Prostate gland (tissue), 2 donors: ENCODE measurements at regions not wholly inside any gene's neighbourhood (a gene's known extent, or its start where the extent isn't known, plus 50 kb on each side); places are given as distances from the start of the nearest gene placed in this dataset.
A peak's percentile ranks its signal among the peaks of the same experiment; 100 is the strongest.
"Not testable (repeated sequence)": the region's sequence is repeated elsewhere in the genome, so short reads cannot be mapped to it uniquely, and the experiment has no call there.

Experiments
- DNase-seq: peaks from one replicate; pipeline ENCODE4 v3.0.0-alpha.2; 2019; ENCODE audit warnings: low spot score
- H3K27ac ChIP-seq, 2 donors: fragments of 200-600 bp; sonication (generic); 2 replicates each; pipeline ENCODE4 v1.5.1; 2017 to 2019
- H3K27me3 ChIP-seq: fragments of 200-600 bp; sonication (generic); replicated peaks from 2 replicates; pipeline ENCODE4 v1.5.1; 2019; ENCODE audit not compliant: insufficient read depth
- H3K36me3 ChIP-seq, 2 donors: fragments of 200-600 bp; sonication (generic); 1 replicate in 1 of 2; 2 replicates in 1 of 2; pipeline versions ENCODE4 v1.5.1 to v1.8.1; 2017 to 2019
- H3K4me1 ChIP-seq: fragments of 200-600 bp; sonication (generic); replicated peaks from 2 replicates; pipeline ENCODE4 v1.5.1; 2019
- H3K4me3 ChIP-seq, 2 donors: fragments of 200-600 bp; sonication (generic); 2 replicates each; pipeline ENCODE4 v1.5.1; 2017 to 2019
- H3K9me3 ChIP-seq: fragments of 200-600 bp; sonication (generic); 2 replicates; pipeline ENCODE4 v1.5.1; 2017
- POLR2A ChIP-seq: fragments of 450-650 bp; IDR thresholded peaks from one replicate; pipeline ENCODE4 v1.6.1; 2016; ENCODE audit warnings: antibody characterized with exemption, mild to moderate bottlenecking
- POLR2AphosphoS5 ChIP-seq: sonication (generic); formaldehyde crosslinking; IDR thresholded peaks from one replicate; pipeline ENCODE4 v1.6.1; 2017; ENCODE audit warnings: antibody characterized with exemption
- WGBS: methylation state at CpG from one replicate; pipeline ENCODE4 v1.1.5; 2018; 5-methylcytosine and 5-hydroxymethylcytosine counted together
- intact Hi-C: fragments of 100-400 bp; cut with DNase I; formaldehyde crosslinking; loops from one replicate; pipeline ENCODE4 v1.14.2; 2022
- TF ChIP-seq, protein P1 (sequence below), 4 experiments: fragments of 200-600 bp in 2 of 4; fragments of 450-650 bp in 2 of 4; sonication (generic) in 2 of 4; IDR thresholded peaks; 1 replicate in 3 of 4; 2 replicates in 1 of 4; pipeline ENCODE4 v1.5.1; 2016 to 2019; ENCODE audit warnings: antibody characterized with exemption in 4 of 4, mild to moderate bottlenecking in 2 of 4, moderate library complexity in 2 of 4

GRCh38 chr3:191137708-191138107 is 61.3 kb upstream of the OSTN start:
- 71% methylated on average over 1 of the region's 1 CpG for WGBS
- H3K27ac ChIP-seq, result no peak overlapping the region
- no peak for TF ChIP-seq POLR2AphosphoS5
- TF ChIP-seq POLR2A, result no peak
- TF ChIP-seq, protein P1, sequence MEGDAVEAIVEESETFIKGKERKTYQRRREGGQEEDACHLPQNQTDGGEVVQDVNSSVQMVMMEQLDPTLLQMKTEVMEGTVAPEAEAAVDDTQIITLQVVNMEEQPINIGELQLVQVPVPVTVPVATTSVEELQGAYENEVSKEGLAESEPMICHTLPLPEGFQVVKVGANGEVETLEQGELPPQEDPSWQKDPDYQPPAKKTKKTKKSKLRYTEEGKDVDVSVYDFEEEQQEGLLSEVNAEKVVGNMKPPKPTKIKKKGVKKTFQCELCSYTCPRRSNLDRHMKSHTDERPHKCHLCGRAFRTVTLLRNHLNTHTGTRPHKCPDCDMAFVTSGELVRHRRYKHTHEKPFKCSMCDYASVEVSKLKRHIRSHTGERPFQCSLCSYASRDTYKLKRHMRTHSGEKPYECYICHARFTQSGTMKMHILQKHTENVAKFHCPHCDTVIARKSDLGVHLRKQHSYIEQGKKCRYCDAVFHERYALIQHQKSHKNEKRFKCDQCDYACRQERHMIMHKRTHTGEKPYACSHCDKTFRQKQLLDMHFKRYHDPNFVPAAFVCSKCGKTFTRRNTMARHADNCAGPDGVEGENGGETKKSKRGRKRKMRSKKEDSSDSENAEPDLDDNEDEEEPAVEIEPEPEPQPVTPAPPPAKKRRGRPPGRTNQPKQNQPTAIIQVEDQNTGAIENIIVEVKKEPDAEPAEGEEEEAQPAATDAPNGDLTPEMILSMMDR (IDR thresholded peaks at IDR 0.05), result no peak
- DNase-seq, result no peak
- H3K36me3 ChIP-seq, result no peaks in the 10 kb centered on the region
- intact Hi-C loops, result no loop called here
- H3K4me1 ChIP-seq, result no peaks in the 10 kb centered on the region
- H3K4me3 ChIP-seq, result no peak overlapping the region
- H3K27me3 ChIP-seq, result no peaks in the 10 kb centered on the region
- no peaks in the 10 kb centered on the region for H3K9me3 ChIP-seq

DNA sequence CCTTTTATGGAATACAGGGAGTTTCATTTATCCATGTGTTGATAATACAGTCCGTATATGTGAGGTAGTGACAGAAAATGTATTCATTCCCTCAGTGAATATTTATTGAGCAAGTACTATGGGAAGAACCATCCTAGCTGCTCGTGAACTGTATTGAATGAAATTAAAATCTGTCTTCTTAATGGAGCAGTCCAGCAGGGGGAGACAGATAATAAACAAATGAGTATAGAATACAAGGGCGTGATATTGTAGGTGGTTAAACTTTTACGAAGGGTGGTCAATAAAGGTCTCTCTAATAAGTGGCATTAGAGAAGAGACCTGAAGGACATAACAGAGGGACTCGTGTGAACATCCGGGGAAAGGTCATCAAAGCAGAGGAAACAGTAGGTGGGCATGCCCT is 62.7 kb upstream of the OSTN start:
- no peak for DNase-seq
- H3K36me3 ChIP-seq, result no peaks in the 10 kb centered on the region
- no peak overlapping the region for H3K27ac ChIP-seq
- no peak overlapping the region for H3K4me3 ChIP-seq
- TF ChIP-seq, protein P1 (IDR thresholded peaks at IDR 0.05), result peak in 1 of 4 experiments; percentile 13
- TF ChIP-seq POLR2AphosphoS5, result no peak
- intact Hi-C loops, result no loop called here
- no peaks in the 10 kb centered on the region for H3K9me3 ChIP-seq
- no peaks in the 10 kb centered on the region for H3K27me3 ChIP-seq
- WGBS, result 95% methylated on average over 6 of the region's 6 CpGs
- H3K4me1 ChIP-seq, result no peaks in the 10 kb centered on the region

- no peak overlapping the region for H3K4me3 ChIP-seq
- TF ChIP-seq POLR2A, result no peak
- TF ChIP-seq, protein P1 (IDR thresholded peaks at IDR 0.05), result no peak
- TF ChIP-seq POLR2AphosphoS5, result no peak
- no peak overlapping the region for H3K27ac ChIP-seq
- H3K4me1 ChIP-seq, result no peaks in the 10 kb centered on the region
- no peak for DNase-seq
- intact Hi-C loops, result no loop called here
- no peaks in the 10 kb centered on the region for H3K9me3 ChIP-seq
- WGBS, result 98% methylated on average over 2 of the region's 2 CpGs
- H3K27me3 ChIP-seq, result no peaks in the 10 kb centered on the region
- no peaks in the 10 kb centered on the region for H3K36me3 ChIP-seq
Measured at GRCh38 chr3:191135175-191135574, 63.9 kb upstream of the OSTN start.

- TF ChIP-seq, protein P1 (IDR thresholded peaks at IDR 0.05), result no peak
- TF ChIP-seq POLR2A (no peak), POLR2AphosphoS5 (no peak)
- WGBS, result 91% methylated on average over 5 of the region's 5 CpGs
- H3K4me3 ChIP-seq, result no peak overlapping the region
- H3K4me1 ChIP-seq, result no peaks in the 10 kb centered on the region
- H3K36me3 ChIP-seq, result no peaks in the 10 kb centered on the region
- H3K27ac ChIP-seq, result no peak overlapping the region
- intact Hi-C loops, result no loop called here
- DNase-seq, result no peak
- H3K27me3 ChIP-seq, result no peaks in the 10 kb centered on the region
- H3K9me3 ChIP-seq, result no peaks in the 10 kb centered on the region
Measured at GRCh38 chr3:191133359-191133758, 65.7 kb upstream of the OSTN start.

DNA sequence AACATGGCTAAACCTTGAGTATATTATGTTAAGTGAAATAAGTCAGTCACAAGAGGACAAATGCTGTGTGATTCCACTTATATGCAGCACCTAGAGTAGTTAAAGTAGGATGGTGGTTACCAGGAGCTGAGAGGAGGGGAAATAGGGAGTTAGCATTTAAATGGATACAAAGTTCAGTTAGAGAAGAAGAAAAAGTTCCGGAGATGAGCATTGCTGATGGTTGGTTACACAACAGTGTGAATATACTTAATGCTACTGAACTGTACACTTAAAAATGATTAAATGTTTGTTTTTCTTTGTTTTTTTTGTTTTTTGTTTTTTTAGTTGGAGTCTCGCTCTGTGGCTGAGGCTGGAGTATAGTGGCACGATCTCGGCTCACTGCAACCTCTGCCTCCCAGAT is 67.7 kb upstream of the OSTN start:
- intact Hi-C loops, result no loop called here
- DNase-seq, result no peak
- no peaks in the 10 kb centered on the region for H3K4me1 ChIP-seq
- no peak overlapping the region for H3K27ac ChIP-seq
- no peaks in the 10 kb centered on the region for H3K9me3 ChIP-seq
- H3K4me3 ChIP-seq, result no peak overlapping the region
- no peaks in the 10 kb centered on the region for H3K27me3 ChIP-seq
- H3K36me3 ChIP-seq, result no peaks in the 10 kb centered on the region
- TF ChIP-seq POLR2A (no peak), POLR2AphosphoS5 (no peak)
- TF ChIP-seq, protein P1 (IDR thresholded peaks at IDR 0.05), result no peak
- 93% methylated on average over 4 of the region's 4 CpGs for WGBS

- intact Hi-C loops, H3K9me3 ChIP-seq, H3K4me1 ChIP-seq, H3K27me3 ChIP-seq, DNase-seq, H3K27ac ChIP-seq, H3K36me3 ChIP-seq, H3K4me3 ChIP-seq: not testable (repeated sequence)
- 98% methylated on average over 11 of the region's 30 CpGs for WGBS
Measured at GRCh38 chr3:191124891-191125290, 74.2 kb upstream of the OSTN start.
